WTC11 (cell line): ENCODE measurements at regions not wholly inside any gene's neighbourhood (a gene's known extent, or its start where the extent isn't known, plus 50 kb on each side); places are given as distances from the start of the nearest gene placed in this dataset.

Experiments used
- ATAC-seq: fragments of 200-7000 bp; cut with Tn5 transposase; 2 replicates; pipeline ENCODE4 v1.10.0; 2021; ENCODE audit warnings: mild to moderate bottlenecking, moderate library complexity
- CTCF ChIA-PET: fragments of 300-600 bp; sonication (Branson Sonifier 250); formaldehyde crosslinking; loops from one replicate; lab custom pipeline; 2021; ENCODE audit warnings: antibody characterized with exemption; lab: Charles Lee
- POLR2A ChIA-PET: fragments of 350-600 bp; sonication (Branson Sonifier 250); formaldehyde crosslinking; loops from one replicate; lab custom pipeline; 2021; ENCODE audit warnings: antibody characterized with exemption; lab: Charles Lee
- DNase-seq: peaks from one replicate; pipeline ENCODE4 v3.0.0; 2021; ENCODE audit warnings: low spot score
- H3K27ac Mint-ChIP-seq: 2 replicates; pipeline ENCODE4 v1.8.0; 2021; ENCODE audit warnings: mixed read lengths
- H3K27me3 Mint-ChIP-seq: 2 replicates; pipeline ENCODE4 v1.8.0; 2021; ENCODE audit warnings: low read depth, mild to moderate bottlenecking, moderate library complexity, mixed read lengths
- H3K36me3 Mint-ChIP-seq: 2 replicates; pipeline ENCODE4 v1.8.0; 2021; ENCODE audit warnings: mixed read lengths
- H3K4me1 Mint-ChIP-seq: 2 replicates; pipeline ENCODE4 v1.8.0; 2022; ENCODE audit warnings: mixed read lengths
- H3K4me3 Mint-ChIP-seq: 2 replicates; pipeline ENCODE4 v1.8.0; 2021; ENCODE audit warnings: mild to moderate bottlenecking, moderate library complexity, mixed read lengths
- H3K9me3 Mint-ChIP-seq: 2 replicates; pipeline ENCODE4 v1.8.0; 2021; ENCODE audit warnings: mixed read lengths
- ELF4 ChIP-seq: sonication (generic); formaldehyde crosslinking; IDR thresholded peaks from 2 replicates; pipeline ENCODE4 v1.8.1; 2022; ENCODE audit warnings: low read depth, mild to moderate bottlenecking, moderate library complexity, missing genetic modification reagents
- EMX1 ChIP-seq: fragments of 250-450 bp; sonication (Bioruptor Pico); IDR thresholded peaks from 2 replicates; pipeline ENCODE4 v1.8.0; 2021; ENCODE audit warnings: mild to moderate bottlenecking
- GRHL2 ChIP-seq: fragments of 250-450 bp; sonication (Bioruptor Pico); IDR thresholded peaks from 2 replicates; pipeline ENCODE4 v1.8.0; 2022; ENCODE audit warnings: mild to moderate bottlenecking, moderate library complexity; ENCODE audit not compliant: insufficient replicate concordance, severe bottlenecking
- IRF2 ChIP-seq: sonication (generic); formaldehyde crosslinking; IDR thresholded peaks from 2 replicates; pipeline ENCODE4 v1.8.0; 2022; ENCODE audit warnings: low read depth, missing genetic modification reagents, borderline replicate concordance
- JAZF1 ChIP-seq: fragments of 250-450 bp; sonication (Bioruptor Pico); IDR thresholded peaks from 2 replicates; pipeline ENCODE4 v1.9.0; 2021; ENCODE audit warnings: moderate library complexity, mild to moderate bottlenecking, inconsistent platforms
- NFATC4 ChIP-seq: fragments of 250-450 bp; sonication (Bioruptor Pico); IDR thresholded peaks from 2 replicates; pipeline ENCODE4 v1.9.0; 2021; ENCODE audit warnings: mild to moderate bottlenecking
- NFYB ChIP-seq: sonication (generic); formaldehyde crosslinking; conservative IDR thresholded peaks from 2 replicates; pipeline ENCODE4 v1.8.0; 2022; ENCODE audit warnings: low read depth, missing genetic modification reagents
- NR3C1 ChIP-seq: sonication (generic); formaldehyde crosslinking; conservative IDR thresholded peaks from 2 replicates; pipeline ENCODE4 v1.8.1; 2023; ENCODE audit warnings: low read depth, mild to moderate bottlenecking, missing genetic modification reagents
- RELA ChIP-seq: sonication (generic); formaldehyde crosslinking; IDR thresholded peaks from 2 replicates; pipeline ENCODE4 v1.8.1; 2022; ENCODE audit warnings: missing genetic modification reagents, mild to moderate bottlenecking, borderline replicate concordance
- RORB ChIP-seq: fragments of 250-450 bp; sonication (Bioruptor Pico); IDR thresholded peaks from 2 replicates; pipeline ENCODE4 v1.9.0; 2021; ENCODE audit warnings: mild to moderate bottlenecking
- SMAD4 ChIP-seq: sonication (generic); formaldehyde crosslinking; IDR thresholded peaks from 2 replicates; pipeline ENCODE4 v1.8.0; 2022; ENCODE audit warnings: mild to moderate bottlenecking, missing genetic modification reagents
- ZNF232 ChIP-seq: sonication (generic); formaldehyde crosslinking; IDR thresholded peaks from 2 replicates; pipeline ENCODE4 v1.8.0; 2022; ENCODE audit warnings: mild to moderate bottlenecking, missing genetic modification reagents
- ZNF263 ChIP-seq: sonication (generic); formaldehyde crosslinking; IDR thresholded peaks from 2 replicates; pipeline ENCODE4 v1.8.1; 2022; ENCODE audit warnings: low read depth, mild to moderate bottlenecking, moderate library complexity, missing genetic modification reagents
- ZNF416 ChIP-seq: fragments of 250-450 bp; sonication (Bioruptor Pico); IDR thresholded peaks from 2 replicates; pipeline ENCODE4 v1.9.0; 2021; ENCODE audit warnings: mild to moderate bottlenecking, inconsistent platforms
- ZNF423 ChIP-seq: fragments of 250-450 bp; sonication (Bioruptor Pico); IDR thresholded peaks from 2 replicates; pipeline ENCODE4 v2.1.2; 2022; ENCODE audit warnings: mild to moderate bottlenecking, moderate library complexity
- TF ChIP-seq, protein P1 (sequence below): sonication (generic); formaldehyde crosslinking; IDR thresholded peaks from 2 replicates; pipeline ENCODE4 v1.8.1; 2023; ENCODE audit warnings: mild to moderate bottlenecking, missing genetic modification reagents, moderate library complexity
- TF ChIP-seq, protein P2 (sequence below): fragments of 250-450 bp; sonication (Bioruptor Pico); IDR thresholded peaks from 2 replicates; pipeline ENCODE4 v1.9.0; 2021; ENCODE audit warnings: moderate library complexity, mild to moderate bottlenecking, inconsistent platforms, borderline replicate concordance
- TF ChIP-seq, protein P3 (sequence below): sonication (generic); formaldehyde crosslinking; IDR thresholded peaks from 2 replicates; pipeline ENCODE4 v1.8.1; 2023; ENCODE audit warnings: mild to moderate bottlenecking, moderate library complexity, missing genetic modification reagents
- TF ChIP-seq, protein P4 (sequence below): fragments of 250-450 bp; sonication (Bioruptor Pico); IDR thresholded peaks from 2 replicates; pipeline ENCODE4 v2.1.2; 2022; ENCODE audit warnings: mild to moderate bottlenecking, moderate library complexity
- TF ChIP-seq, protein P5 (sequence below): sonication (generic); formaldehyde crosslinking; IDR thresholded peaks from 2 replicates; pipeline ENCODE4 v1.8.1; 2023; ENCODE audit warnings: mild to moderate bottlenecking, missing genetic modification reagents, moderate library complexity
- TF ChIP-seq, protein P6 (sequence below): sonication (generic); formaldehyde crosslinking; IDR thresholded peaks from 2 replicates; pipeline ENCODE4 v1.8.0; 2023; ENCODE audit warnings: missing genetic modification reagents, mild to moderate bottlenecking, borderline replicate concordance

DNA sequence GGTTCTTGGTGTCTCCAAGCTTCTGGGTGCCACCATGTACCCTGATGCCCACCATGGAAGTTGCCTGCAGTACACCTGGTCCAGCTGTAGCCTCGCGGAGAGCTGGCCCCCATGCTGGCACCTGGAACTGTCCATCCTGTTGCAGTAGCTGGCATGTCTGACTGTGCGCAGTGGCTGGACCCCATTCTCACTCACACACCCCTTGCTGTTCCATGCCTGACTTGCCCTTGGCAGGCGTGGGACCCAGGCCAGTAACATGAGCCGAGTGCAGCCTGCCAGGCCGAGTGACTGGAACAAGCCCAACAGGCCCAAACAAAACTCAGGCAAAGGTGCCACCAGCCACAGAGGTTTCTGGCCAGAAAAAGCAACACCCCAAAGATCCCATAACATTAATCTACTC, 73.8 kb downstream of the NEURL3 start:
- ATAC-seq = no peak
- no peak for TF ChIP-seq ELF4 (CRISPR knock-in tag)
- TF ChIP-seq, protein P1, sequence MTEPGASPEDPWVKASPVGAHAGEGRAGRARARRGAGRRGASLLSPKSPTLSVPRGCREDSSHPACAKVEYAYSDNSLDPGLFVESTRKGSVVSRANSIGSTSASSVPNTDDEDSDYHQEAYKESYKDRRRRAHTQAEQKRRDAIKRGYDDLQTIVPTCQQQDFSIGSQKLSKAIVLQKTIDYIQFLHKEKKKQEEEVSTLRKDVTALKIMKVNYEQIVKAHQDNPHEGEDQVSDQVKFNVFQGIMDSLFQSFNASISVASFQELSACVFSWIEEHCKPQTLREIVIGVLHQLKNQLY (CRISPR knock-in tag) = no peak
- TF ChIP-seq, protein P2, sequence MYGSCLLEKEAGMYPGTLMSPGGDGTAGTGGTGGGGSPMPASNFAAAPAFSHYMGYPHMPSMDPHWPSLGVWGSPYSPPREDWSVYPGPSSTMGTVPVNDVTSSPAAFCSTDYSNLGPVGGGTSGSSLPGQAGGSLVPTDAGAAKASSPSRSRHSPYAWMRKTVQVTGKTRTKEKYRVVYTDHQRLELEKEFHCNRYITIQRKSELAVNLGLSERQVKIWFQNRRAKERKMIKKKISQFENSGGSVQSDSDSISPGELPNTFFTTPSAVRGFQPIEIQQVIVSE = no peak
- TF ChIP-seq NR3C1 (CRISPR knock-in tag) = no peak
- no peak for TF ChIP-seq NFYB (CRISPR knock-in tag)
- TF ChIP-seq SMAD4 (CRISPR knock-in tag) = no peak
- TF ChIP-seq ZNF232 (CRISPR knock-in tag) = no peak
- no peak for TF ChIP-seq GRHL2 (CRISPR knock-in tag)
- no peak for TF ChIP-seq ZNF416 (CRISPR knock-in tag)
- no peak for TF ChIP-seq ZNF263 (CRISPR knock-in tag)
- TF ChIP-seq, protein P3, sequence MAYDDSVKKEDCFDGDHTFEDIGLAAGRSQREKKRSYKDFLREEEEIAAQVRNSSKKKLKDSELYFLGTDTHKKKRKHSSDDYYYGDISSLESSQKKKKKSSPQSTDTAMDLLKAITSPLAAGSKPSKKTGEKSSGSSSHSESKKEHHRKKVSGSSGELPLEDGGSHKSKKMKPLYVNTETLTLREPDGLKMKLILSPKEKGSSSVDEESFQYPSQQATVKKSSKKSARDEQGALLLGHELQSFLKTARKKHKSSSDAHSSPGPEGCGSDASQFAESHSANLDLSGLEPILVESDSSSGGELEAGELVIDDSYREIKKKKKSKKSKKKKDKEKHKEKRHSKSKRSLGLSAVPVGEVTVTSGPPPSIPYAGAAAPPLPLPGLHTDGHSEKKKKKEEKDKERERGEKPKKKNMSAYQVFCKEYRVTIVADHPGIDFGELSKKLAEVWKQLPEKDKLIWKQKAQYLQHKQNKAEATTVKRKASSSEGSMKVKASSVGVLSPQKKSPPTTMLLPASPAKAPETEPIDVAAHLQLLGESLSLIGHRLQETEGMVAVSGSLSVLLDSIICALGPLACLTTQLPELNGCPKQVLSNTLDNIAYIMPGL (CRISPR knock-in tag) = no peak
- TF ChIP-seq RORB (CRISPR knock-in tag) = no peak
- POLR2A ChIA-PET = interaction anchor here (0.5 kb wide), 1 partner anchor 1198 kb away, joined by 4 read pairs; no protein-coding TSS in a partner anchor
- Mint-ChIP-seq H3K36me3 (peaks cover 16% of the 10 kb centered on the region), H3K9me3 (peaks cover 40% of the 10 kb centered on the region), H3K27me3 (peaks cover 4% of the 10 kb centered on the region), H3K4me1 (peaks cover 15% of the 10 kb centered on the region), H3K27ac (no peak overlapping the region), H3K4me3 (no peak overlapping the region)
- CTCF ChIA-PET = interaction anchor here (0.8 to 1.0 kb wide), 2 partner anchors 18 to 24 kb away, joined by 3 to 4 read pairs; no protein-coding TSS in a partner anchor
- DNase-seq = no peak

DNA sequence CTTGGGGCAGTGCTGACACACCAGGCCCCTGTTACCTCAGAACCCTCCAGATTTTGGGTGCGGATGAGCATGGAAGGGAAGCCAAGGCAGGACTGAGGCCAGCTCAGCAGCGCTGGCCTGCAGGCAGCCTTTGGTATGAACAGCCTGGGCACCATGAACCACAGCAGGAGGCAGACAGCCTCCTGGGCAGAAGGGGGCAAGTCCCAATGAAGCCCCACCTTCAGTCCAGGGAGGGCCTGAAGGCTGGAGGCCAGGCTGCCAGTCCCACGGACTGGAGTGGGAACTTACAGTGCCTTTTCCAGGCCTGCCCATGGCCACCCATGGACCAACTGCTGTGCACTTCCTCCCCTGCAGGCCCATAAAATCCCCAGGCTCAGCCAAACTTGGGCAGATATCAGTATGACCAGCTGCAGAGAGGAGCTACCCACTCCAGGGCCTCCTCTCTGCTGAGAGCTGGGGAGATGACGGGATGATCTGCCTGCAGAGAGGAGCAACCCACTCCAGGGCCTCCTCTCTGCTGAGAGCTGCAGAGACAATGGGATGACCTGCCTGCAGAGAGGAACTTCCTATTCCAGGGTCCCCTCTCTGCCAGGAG, 74.7 kb downstream of the NEURL3 start:
- CTCF ChIA-PET = interaction anchor here (1.0 kb wide), 1 partner anchor 18 kb away, joined by 3 read pairs; no protein-coding TSS in a partner anchor
- Mint-ChIP-seq H3K27ac (no peak overlapping the region), H3K4me1 (peaks cover 7% of the 10 kb centered on the region), H3K4me3 (no peak overlapping the region), H3K9me3 (peaks cover 43% of the 10 kb centered on the region), H3K27me3 (peaks cover 4% of the 10 kb centered on the region), H3K36me3 (peaks cover 16% of the 10 kb centered on the region)
- POLR2A ChIA-PET = interaction anchor here (0.7 kb wide), 1 partner anchor 77 kb away, joined by 3 read pairs; no protein-coding TSS in a partner anchor
- DNase-seq (no peak), ATAC-seq (no peak)
- TF ChIP-seq NFATC4 (CRISPR knock-in tag) (no peak), ZNF423 (CRISPR knock-in tag) (no peak), JAZF1 (CRISPR knock-in tag) (no peak), EMX1 (CRISPR knock-in tag) (no peak), RELA (CRISPR knock-in tag) (no peak), IRF2 (CRISPR knock-in tag) (no peak)
- TF ChIP-seq, protein P4, sequence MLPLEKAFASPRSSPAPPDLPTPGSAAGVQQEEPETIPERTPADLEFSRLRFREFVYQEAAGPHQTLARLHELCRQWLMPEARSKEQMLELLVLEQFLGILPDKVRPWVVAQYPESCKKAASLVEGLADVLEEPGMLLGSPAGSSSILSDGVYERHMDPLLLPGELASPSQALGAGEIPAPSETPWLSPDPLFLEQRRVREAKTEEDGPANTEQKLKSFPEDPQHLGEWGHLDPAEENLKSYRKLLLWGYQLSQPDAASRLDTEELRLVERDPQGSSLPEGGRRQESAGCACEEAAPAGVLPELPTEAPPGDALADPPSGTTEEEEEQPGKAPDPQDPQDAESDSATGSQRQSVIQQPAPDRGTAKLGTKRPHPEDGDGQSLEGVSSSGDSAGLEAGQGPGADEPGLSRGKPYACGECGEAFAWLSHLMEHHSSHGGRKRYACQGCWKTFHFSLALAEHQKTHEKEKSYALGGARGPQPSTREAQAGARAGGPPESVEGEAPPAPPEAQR (CRISPR knock-in tag) = no peak
- TF ChIP-seq, protein P5, sequence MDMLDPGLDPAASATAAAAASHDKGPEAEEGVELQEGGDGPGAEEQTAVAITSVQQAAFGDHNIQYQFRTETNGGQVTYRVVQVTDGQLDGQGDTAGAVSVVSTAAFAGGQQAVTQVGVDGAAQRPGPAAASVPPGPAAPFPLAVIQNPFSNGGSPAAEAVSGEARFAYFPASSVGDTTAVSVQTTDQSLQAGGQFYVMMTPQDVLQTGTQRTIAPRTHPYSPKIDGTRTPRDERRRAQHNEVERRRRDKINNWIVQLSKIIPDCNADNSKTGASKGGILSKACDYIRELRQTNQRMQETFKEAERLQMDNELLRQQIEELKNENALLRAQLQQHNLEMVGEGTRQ (CRISPR knock-in tag) = no peak
- TF ChIP-seq, protein P1 (CRISPR knock-in tag) = no peak
- TF ChIP-seq, protein P6, sequence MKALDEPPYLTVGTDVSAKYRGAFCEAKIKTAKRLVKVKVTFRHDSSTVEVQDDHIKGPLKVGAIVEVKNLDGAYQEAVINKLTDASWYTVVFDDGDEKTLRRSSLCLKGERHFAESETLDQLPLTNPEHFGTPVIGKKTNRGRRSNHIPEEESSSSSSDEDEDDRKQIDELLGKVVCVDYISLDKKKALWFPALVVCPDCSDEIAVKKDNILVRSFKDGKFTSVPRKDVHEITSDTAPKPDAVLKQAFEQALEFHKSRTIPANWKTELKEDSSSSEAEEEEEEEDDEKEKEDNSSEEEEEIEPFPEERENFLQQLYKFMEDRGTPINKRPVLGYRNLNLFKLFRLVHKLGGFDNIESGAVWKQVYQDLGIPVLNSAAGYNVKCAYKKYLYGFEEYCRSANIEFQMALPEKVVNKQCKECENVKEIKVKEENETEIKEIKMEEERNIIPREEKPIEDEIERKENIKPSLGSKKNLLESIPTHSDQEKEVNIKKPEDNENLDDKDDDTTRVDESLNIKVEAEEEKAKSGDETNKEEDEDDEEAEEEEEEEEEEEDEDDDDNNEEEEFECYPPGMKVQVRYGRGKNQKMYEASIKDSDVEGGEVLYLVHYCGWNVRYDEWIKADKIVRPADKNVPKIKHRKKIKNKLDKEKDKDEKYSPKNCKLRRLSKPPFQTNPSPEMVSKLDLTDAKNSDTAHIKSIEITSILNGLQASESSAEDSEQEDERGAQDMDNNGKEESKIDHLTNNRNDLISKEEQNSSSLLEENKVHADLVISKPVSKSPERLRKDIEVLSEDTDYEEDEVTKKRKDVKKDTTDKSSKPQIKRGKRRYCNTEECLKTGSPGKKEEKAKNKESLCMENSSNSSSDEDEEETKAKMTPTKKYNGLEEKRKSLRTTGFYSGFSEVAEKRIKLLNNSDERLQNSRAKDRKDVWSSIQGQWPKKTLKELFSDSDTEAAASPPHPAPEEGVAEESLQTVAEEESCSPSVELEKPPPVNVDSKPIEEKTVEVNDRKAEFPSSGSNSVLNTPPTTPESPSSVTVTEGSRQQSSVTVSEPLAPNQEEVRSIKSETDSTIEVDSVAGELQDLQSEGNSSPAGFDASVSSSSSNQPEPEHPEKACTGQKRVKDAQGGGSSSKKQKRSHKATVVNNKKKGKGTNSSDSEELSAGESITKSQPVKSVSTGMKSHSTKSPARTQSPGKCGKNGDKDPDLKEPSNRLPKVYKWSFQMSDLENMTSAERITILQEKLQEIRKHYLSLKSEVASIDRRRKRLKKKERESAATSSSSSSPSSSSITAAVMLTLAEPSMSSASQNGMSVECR (CRISPR knock-in tag) = no peak
